Mucosa of descending colon (tissue), 3 donors: ENCODE measurements at regions not wholly inside any gene's neighbourhood (a gene's known extent, or its start where the extent isn't known, plus 50 kb on each side); places are given as distances from the start of the nearest gene placed in this dataset.

Source experiments
- ATAC-seq: fragments of 200-7000 bp; cut with Tn5 transposase; one replicate; pipeline ENCODE4 v1.9.1; 2020; ENCODE audit warnings: mild to moderate bottlenecking, moderate library complexity
- DNase-seq, 3 donors: peaks; one replicate each; pipeline ENCODE4 v3.0.0-alpha.2; 2020
- H3K36me3 ChIP-seq: fragments of 200-600 bp; one replicate; pipeline ENCODE4 v1.8.0; 2021; ENCODE audit warnings: low read depth, mild to moderate bottlenecking
- H3K4me1 ChIP-seq: fragments of 200-600 bp; one replicate; pipeline ENCODE4 v1.8.0; 2021; ENCODE audit warnings: low read depth, mild to moderate bottlenecking
- H3K4me3 ChIP-seq: fragments of 200-600 bp; one replicate; pipeline ENCODE4 v1.8.0; 2021; ENCODE audit warnings: mild to moderate bottlenecking
- H3K9me3 ChIP-seq: fragments of 200-600 bp; one replicate; pipeline ENCODE4 v1.8.0; 2021; ENCODE audit warnings: mild to moderate bottlenecking
- CTCF ChIP-seq: fragments of 200-600 bp; IDR thresholded peaks from one replicate; pipeline ENCODE4 v1.8.0; 2022; ENCODE audit warnings: antibody characterized with exemption, mild to moderate bottlenecking
- intact Hi-C, 2 donors: fragments of 100-400 bp; cut with DNase I in 1 of 2; cut with micrococcal nuclease in 1 of 2; formaldehyde crosslinking; loops; one replicate each; pipeline versions ENCODE4 v1.11.0 to v1.11.1; 2022; cut with DNase I, micrococcal nuclease
- donor health status: DM: no; HTN: no; CAD: no; lungs with moderate emphysema.
- donor health status: DM: no; HTN: no; CAD: no.
- donor health status: DM: no; HTN: yes; CAD: no.

- no peak overlapping the region for H3K4me3 ChIP-seq
- no peaks in the 10 kb centered on the region for H3K36me3 ChIP-seq
- no peak for DNase-seq
- no peaks in the 10 kb centered on the region for H3K9me3 ChIP-seq
- ATAC-seq, result no peak
- no peaks in the 10 kb centered on the region for H3K4me1 ChIP-seq
- TF ChIP-seq CTCF, result no peak
- intact Hi-C loops, result no loop called here
These were observed 123.7 kb downstream of the AQP4 start for GRCh38 chr18:26741758-26742157.

GRCh38 chr18:26741048-26741447 lies 124.5 kb downstream of the AQP4 start:
- Histone ChIP-seq H3K4me3 (no peak overlapping the region), H3K36me3 (no peaks in the 10 kb centered on the region), H3K4me1 (no peaks in the 10 kb centered on the region), H3K9me3 (no peaks in the 10 kb centered on the region)
- DNase-seq, result no peak
- no peak for ATAC-seq
- intact Hi-C loops, result no loop called here
- no peak for TF ChIP-seq CTCF

GRCh38 chr18:26740396-26740795 lies 125.1 kb downstream of the AQP4 start:
- no peak for TF ChIP-seq CTCF
- intact Hi-C loops, result no loop called here
- no peaks in the 10 kb centered on the region for H3K4me1 ChIP-seq
- ATAC-seq, result no peak
- no peak for DNase-seq
- H3K9me3 ChIP-seq, result no peaks in the 10 kb centered on the region
- no peaks in the 10 kb centered on the region for H3K36me3 ChIP-seq
- H3K4me3 ChIP-seq, result no peak overlapping the region

GRCh38 chr18:26738706-26739105 lies 126.8 kb downstream of the AQP4 start:
- no peak for ATAC-seq
- H3K4me1 ChIP-seq, result no peaks in the 10 kb centered on the region
- no peak for TF ChIP-seq CTCF
- H3K4me3 ChIP-seq, result no peak overlapping the region
- H3K9me3 ChIP-seq, result no peaks in the 10 kb centered on the region
- DNase-seq, result no peak
- no peaks in the 10 kb centered on the region for H3K36me3 ChIP-seq
- intact Hi-C loops, result no loop called here

- Histone ChIP-seq H3K4me1 (no peaks in the 10 kb centered on the region), H3K36me3 (no peaks in the 10 kb centered on the region), H3K9me3 (no peaks in the 10 kb centered on the region), H3K4me3 (no peak overlapping the region)
- intact Hi-C loops, result no loop called here
- ATAC-seq (no peak), DNase-seq (no peak)
- TF ChIP-seq CTCF, result no peak
These were observed 129.2 kb downstream of the AQP4 start for GRCh38 chr18:26736301-26736700.

GRCh38 chr18:26734760-26735159 lies 130.7 kb downstream of the AQP4 start:
- no peak overlapping the region for H3K4me3 ChIP-seq
- TF ChIP-seq CTCF, result no peak
- no peaks in the 10 kb centered on the region for H3K36me3 ChIP-seq
- no peaks in the 10 kb centered on the region for H3K4me1 ChIP-seq
- ATAC-seq (no peak), DNase-seq (no peak)
- H3K9me3 ChIP-seq, result no peaks in the 10 kb centered on the region
- intact Hi-C loops, result no loop called here
